Fibroblast of lung (primary cell): ENCODE measurements at regions not wholly inside any gene's neighbourhood (a gene's known extent, or its start where the extent isn't known, plus 50 kb on each side); places are given as distances from the start of the nearest gene placed in this dataset.
"Not testable (repeated sequence)": the region's sequence is repeated elsewhere in the genome, so short reads cannot be mapped to it uniquely, and the experiment has no call there.

Source experiments
- EZH2 ChIP-seq: IDR thresholded peaks from 2 replicates; pipeline ENCODE4 v1.5.1; 2012; ENCODE audit warnings: low read length, control low read depth, mild to moderate bottlenecking; ENCODE audit errors: missing control alignments
- TF ChIP-seq, protein P1 (sequence below), 2 donors: IDR thresholded peaks in 1 of 2; conservative IDR thresholded peaks in 1 of 2; 1 replicate in 1 of 2; 2 replicates in 1 of 2; pipeline ENCODE4 v1.5.1; 2011 to 2012; ENCODE audit warnings: low read length in 2 of 2, control low read depth in 1 of 2, inconsistent platforms in 1 of 2, low read depth in 1 of 2, mild to moderate bottlenecking in 1 of 2

DNA sequence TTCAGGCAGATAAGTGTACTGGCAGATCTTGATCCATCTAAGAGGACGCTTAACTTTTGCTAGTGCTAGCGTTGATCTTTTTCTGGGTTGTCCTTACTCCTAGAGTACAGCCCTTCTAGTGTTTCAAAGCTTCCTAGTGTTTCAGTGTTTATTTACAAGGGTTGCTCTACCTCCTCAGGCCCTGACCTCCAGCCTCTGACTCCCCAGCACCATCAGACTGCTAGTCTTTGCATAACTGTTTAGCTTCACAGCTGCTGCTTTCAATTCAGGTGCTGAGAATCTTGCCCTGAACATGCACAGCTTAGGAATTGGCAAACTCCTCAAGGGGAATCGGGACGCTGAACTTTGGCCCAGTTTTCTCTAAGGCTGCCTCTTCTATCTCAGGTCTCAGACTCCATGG lies 124.3 kb downstream of the RRM1 start:
- TF ChIP-seq, protein P1, sequence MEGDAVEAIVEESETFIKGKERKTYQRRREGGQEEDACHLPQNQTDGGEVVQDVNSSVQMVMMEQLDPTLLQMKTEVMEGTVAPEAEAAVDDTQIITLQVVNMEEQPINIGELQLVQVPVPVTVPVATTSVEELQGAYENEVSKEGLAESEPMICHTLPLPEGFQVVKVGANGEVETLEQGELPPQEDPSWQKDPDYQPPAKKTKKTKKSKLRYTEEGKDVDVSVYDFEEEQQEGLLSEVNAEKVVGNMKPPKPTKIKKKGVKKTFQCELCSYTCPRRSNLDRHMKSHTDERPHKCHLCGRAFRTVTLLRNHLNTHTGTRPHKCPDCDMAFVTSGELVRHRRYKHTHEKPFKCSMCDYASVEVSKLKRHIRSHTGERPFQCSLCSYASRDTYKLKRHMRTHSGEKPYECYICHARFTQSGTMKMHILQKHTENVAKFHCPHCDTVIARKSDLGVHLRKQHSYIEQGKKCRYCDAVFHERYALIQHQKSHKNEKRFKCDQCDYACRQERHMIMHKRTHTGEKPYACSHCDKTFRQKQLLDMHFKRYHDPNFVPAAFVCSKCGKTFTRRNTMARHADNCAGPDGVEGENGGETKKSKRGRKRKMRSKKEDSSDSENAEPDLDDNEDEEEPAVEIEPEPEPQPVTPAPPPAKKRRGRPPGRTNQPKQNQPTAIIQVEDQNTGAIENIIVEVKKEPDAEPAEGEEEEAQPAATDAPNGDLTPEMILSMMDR (conservative IDR thresholded peaks at IDR 0.05 in 1 of 2, IDR thresholded peaks at IDR 0.05 in 1 of 2; ENCODE audit: low read depth in 1 of 2, low read length in 2 of 2): not testable (repeated sequence)
- not testable (repeated sequence) for TF ChIP-seq EZH2
